HPDE6-E6E7 (cell line): ENCODE measurements at regions not wholly inside any gene's neighbourhood (a gene's known extent, or its start where the extent isn't known, plus 50 kb on each side); places are given as distances from the start of the nearest gene placed in this dataset.
"Not testable (repeated sequence)": the region's sequence is repeated elsewhere in the genome, so short reads cannot be mapped to it uniquely, and the experiment has no call there.

Experiments used
- DNase-seq: peaks from one replicate; pipeline ENCODE4 v3.0.0; 2011; ENCODE audit warnings: missing footprints; ENCODE audit errors: extremely low spot score

DNA sequence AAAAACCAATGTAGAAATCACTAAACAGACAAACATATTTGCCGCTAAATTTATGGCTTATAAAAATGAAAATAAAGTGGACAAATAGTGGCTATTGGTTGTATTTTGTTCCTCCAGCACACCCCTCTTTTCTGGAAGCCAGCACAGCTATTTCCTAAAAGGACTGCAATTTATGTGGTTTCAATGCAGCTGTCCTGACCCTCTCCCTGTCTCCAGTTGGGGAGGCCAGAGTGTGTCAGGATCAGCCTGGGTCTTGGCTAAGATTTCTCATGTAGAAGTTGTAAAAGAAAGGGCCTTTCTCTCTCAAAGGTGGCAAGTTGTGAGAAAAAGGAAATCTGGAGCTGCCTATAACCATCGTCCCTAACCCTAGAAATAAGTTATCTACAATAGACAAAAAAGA, 165.6 kb downstream of the ALDH8A1 start:
- DNase-seq, result no peak

DNA sequence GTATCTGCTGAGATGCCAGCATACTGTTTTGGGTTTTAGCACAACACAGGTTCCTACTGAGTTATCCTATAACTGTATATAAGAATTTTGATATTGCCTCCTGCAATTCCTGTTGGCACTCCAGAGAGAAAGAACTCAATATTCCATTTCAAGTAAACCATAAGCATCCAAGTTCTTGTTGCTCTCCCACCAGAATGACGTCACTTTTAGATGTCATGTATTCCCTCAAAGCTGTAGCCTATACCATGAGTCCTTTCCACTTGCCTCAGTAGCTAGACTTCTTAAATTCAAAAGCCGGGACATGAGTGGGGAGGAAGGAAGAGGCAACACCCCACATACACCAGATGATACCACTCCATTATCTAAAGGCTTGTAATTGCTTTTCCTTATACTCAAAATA, 171.5 kb downstream of the ALDH8A1 start:
- no peak for DNase-seq

DNA sequence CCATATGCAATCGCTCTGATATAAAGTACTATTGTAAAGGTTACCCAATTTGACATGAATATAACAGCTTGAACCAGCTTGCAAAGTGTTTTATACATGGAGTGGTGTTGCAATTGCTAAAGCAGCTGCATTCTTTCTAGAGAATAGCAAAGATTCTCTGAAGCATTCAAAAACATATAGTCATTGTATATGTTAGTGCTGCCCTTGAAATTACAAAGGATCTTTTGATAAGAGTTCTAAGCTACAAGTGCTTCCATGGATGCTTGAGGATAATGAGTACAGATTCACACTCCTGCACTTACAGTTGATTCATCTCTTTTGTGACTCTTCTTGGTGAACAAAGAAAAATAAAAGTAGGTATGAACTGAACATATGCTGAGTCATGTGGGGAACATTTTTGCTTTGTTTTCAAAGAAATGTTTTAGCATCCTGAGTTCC, 175.7 kb downstream of the ALDH8A1 start:
- peak; percentile 19 for DNase-seq

- DNase-seq, result no peak
Measured at GRCh38 chr6:134772671-134773360, 177.1 kb downstream of the ALDH8A1 start.

- DNase-seq, result no peak
Measured at GRCh38 chr6:134768931-134769330, 181.0 kb downstream of the ALDH8A1 start.

GRCh38 chr6:134766497-134766896, 183.4 kb downstream of the ALDH8A1 start:
- DNase-seq, result no peak

- no peak for DNase-seq
Measured at GRCh38 chr6:134764741-134765140, 185.2 kb downstream of the ALDH8A1 start.

DNA sequence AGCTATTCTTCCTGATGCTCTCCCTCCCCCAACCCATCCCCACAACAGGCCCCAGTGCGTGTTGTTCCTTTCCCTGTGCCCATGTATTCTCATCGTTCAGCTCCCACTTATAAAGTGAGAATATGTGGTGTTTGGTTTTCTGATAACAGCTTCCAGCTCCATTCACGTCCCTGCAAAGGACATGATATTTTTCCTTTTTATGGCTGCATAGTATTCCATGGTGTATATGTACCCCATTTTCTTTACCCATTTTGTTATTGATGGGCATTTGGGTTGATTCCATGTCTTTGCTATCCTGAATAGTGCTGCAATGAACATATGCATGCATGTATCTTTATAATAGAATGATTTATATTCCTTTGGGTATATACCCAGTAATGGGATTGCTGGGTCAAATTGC, 186.3 kb downstream of the ALDH8A1 start:
- DNase-seq, result not testable (repeated sequence)

DNA sequence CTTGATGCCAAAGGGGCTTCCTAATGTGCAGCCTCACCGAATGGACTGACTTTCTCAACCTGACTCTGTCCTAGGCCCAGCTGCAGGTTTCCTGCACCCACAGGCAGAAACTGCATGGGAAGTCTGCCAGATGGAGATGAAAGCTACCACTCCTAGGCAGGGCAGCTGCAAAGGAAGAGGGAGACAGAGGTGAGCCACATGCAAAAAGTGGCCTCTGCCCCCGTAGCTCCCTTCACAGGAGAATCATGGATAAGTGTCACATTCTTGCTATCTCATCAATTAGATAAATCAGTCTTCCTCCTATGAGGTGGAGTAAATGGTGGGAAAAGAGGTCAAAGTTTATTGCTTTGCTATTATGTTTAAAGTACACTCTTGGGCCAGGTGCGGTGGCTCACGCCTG, 191.3 kb downstream of the ALDH8A1 start:
- DNase-seq, result no peak

- DNase-seq, result no peak
Measured at GRCh38 chr6:134757911-134758361, 192.0 kb downstream of the ALDH8A1 start.

GRCh38 chr6:134756374-134757025, 193.4 kb downstream of the ALDH8A1 start:
- no peak for DNase-seq

DNA sequence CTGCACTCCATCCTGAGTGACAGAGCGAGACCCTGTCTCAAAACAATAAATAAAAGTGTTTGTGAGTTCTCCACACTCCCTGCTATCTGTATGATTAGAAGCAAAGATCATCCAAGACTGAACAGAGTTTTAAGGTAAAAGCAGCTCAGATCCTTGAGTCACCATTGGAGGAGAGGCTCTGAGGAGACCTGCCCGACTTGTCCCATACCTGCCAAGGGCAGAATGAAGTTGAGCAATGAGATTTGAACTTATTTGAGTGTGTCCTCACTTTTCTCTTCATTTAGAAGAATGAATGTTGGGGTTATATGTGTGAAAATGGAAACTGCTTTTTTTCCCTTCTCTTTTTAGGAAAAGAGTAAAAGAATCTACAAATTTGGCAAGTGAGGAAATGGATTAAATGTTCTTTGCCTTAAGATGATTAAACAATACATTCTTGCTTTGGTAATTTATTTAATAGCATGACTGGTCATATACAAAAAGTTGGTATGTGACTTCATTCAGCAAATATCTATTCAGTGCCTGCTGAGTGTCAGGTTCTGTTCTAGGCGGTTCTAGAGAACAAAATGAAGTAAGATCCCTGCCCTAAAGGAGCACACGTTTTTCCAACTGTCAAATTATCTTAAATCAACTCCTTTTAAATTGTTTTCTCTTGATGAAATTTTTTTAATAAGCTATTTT, 195.7 kb downstream of the ALDH8A1 start:
- DNase-seq, result no peak

GRCh38 chr6:134753001-134753400, 196.9 kb downstream of the ALDH8A1 start:
- DNase-seq, result no peak

DNA sequence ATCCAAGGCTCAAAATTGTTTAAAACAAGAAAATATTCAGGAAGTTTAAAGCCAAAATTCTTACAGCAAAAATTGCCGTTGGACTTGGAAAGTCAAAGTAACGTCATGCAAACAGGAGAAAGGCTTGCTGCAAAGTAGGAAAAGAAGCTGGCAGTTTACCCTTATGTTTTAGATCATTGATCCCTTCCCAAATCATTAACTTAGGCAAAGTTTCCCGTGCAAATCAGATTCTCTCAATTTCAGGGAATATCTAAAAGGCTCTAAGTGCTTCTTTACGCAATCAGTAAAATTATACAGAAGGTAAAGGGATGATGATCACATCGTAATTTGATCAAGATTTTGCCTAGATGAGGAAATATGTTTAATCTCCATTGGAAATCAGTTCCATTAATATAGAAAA, 197.5 kb downstream of the ALDH8A1 start:
- no peak for DNase-seq

GRCh38 chr6:134750669-134751068, 199.2 kb downstream of the ALDH8A1 start:
- no peak for DNase-seq

DNA sequence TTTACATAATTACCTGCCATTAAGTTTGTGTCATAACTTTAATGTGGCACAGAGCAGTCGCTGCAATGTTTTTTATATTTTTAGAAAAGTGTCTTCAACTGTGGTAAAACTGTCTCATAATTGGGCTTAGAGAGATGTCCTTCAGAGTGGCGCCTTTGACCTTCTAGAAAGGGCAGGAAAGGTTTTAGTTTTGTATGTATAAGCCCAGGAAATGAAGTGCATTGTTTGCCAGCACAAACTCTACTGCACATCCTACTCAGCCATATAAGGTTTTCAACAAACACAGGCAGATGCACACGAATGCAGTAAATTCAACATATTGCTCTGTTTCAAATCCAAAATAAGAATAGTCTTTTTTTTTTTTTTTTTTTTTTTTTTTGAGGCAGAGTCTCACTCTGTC, 201.4 kb downstream of the ALDH8A1 start:
- DNase-seq, result no peak

DNA sequence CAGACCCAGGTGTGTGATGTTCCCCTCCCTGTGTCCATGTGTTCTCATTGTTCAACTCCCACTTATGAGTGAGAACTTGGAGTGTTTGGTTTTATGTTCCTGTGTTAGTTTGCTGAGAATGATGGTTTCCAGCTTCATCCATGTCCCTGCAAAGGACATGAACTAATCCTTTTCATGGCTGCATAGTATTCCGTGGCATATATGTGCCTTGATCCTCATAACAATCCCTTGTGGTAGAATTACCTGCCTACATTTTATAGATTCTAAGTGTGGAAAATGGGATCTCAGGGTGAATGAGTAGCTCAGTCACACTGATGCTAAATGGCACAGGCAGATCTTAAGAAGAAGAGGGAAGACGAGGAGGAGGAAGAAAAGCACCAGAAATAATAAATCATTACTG, 202.7 kb downstream of the ALDH8A1 start:
- DNase-seq, result not testable (repeated sequence)

GRCh38 chr6:134746140-134746539, 203.8 kb downstream of the ALDH8A1 start:
- no peak for DNase-seq

DNA sequence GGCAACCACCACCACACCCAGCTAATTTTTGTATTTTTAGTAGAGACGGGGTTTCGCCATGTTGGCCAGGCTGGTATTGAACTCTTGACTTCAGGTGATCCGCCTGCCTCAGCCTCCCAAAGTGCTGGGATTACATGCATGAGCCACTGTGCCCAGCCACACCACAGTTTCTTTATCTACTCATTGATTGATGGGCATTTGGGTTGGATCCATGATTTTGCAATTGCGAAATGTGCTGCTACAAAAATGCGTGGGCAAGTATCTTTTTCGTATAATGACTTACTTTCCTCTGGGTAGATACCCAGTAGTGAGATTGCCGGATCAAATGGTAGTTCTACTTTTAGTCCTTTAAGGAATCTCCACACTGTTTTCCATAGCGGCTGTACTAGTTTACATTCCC, 204.7 kb downstream of the ALDH8A1 start:
- not testable (repeated sequence) for DNase-seq

DNA sequence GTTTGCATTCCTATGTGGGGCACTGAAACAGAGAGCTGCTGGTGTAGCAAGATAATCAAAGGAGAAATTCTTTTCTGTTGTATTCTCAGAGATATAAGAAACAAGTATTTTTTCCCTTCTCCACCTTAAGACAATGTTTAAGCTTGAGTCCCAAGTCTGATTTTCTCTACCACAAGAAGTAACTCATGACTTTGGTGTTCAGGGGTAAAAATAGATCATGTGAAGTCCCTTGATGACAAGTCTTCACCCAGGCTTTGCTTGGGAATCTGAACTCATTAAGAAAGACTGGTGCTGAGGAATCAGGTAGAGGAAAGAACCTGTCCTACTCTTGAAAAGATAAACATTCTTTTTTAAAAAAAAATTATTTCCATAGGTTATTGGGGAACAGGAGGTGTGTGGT, 205.6 kb downstream of the ALDH8A1 start:
- DNase-seq, result no peak

DNA sequence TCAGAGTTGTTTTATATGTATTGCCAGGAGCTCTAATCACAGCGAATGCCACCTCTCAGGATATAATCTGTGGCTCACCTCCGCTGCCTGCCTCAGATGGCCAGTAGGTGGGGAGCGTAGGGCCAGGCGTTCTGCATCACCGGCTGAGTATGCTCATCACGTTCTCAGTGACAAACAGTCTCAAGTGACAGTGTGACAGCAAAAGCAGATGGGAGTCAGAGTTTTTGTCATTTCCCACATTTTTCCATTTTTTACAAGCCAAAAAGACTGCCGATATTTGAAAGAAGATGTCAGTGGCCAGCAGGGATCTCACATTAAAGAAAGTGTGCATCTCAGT, 208.7 kb downstream of the ALDH8A1 start:
- DNase-seq, result no peak

DNA sequence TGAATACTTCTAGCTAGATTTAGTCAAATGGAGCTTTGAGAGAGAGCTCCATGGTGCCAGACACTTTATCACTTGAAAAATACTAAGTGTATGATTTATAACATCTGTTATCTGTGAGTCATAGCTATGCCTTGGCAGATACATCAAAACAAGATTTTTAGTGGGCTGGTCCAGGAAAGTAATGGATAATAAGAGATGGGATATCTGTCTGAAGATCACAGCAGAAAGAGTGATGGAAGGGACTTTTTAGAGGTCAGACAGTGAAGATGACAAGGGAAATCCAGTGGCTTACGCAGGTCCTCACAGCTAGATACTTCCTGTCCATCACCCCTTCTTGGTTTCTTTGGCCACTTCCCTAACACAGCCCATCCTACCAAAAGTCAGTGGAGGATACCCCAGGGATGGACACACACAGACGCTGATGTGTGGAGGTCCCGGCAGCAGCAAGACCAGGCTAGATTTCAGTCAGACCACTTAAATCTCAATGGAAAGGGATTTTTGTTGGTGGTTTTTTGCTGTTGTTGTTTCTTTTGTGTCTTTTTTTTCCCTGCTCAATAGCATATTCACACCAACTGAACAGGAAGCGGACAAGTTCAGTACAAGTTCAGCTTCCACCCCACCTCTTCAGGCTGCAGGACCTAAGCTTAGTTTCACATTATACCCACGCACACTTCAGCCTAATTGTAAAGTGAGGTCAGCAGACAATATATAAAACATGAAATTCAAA, 209.3 kb downstream of the ALDH8A1 start:
- no peak for DNase-seq

DNA sequence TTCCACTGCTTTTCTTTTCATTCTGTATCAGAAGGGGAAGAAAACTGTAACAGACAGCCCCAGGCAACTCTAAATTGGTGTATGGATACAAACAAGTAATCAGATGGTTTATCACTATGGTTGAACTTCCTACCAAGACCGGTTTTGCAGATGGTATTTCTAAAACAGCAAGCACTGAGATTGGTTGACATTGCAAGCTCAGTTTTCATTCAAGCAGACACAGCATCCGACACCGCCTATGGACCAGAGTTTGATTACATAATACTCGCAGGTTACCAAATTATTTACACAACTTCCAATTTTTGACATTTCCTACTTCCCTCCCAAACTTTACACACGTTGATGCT, 209.9 kb downstream of the ALDH8A1 start:
- no peak for DNase-seq
